ENCODE measurements at regions not wholly inside any gene's neighbourhood (a gene's known extent, or its start where the extent isn't known, plus 50 kb on each side); places are given as distances from the start of the nearest gene placed in this dataset.

- no peak for DNase-seq (ENCODE audit: low spot score)
- FAIRE-seq = no peak
These were observed 289.1 kb downstream of the TGFB2 start for GRCh38 chr1:218634212-218634611.

DNA sequence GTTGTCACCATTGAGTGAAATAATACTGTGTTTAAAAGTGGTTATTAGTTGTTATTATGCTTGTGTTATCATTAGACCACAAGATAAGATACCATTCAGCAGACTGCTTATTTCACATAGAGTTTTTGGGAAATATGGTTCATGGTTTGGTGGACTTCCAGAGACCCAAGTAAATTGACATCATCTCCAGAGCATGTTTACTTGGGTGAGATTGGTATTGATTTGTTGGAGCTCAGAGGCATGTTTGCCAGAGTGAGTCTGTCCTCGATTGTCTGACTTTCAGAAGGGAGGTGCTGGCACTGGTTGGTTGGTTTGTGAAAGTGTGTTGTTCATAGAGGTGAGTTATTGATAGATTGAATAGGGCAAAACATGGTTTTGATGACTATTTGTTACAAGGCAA, 291.4 kb downstream of the TGFB2 start:
- FAIRE-seq (no peak), DNase-seq (ENCODE audit: low spot score) (no peak)

DNA sequence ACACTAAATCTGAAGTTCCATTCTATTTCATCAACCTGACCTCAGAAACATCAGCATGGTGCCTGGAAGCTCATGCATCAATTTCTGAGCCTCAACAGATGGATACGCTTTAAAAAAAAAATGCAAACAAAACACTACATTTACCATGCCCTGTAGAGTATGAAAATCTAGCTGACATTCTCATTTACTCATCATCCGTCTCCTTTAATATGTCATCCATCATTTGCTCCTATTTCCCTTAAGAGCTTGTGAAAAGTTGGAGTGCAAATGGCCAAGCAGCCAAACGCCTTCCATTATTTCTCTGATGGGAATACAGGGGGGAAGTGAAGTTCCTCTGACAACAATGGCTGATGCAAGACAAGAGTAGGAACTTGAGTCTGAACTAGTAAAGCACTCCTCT, 295.0 kb downstream of the TGFB2 start:
- FAIRE-seq = no peak
- DNase-seq (ENCODE audit: low spot score) = no peak

GRCh38 chr1:218642033-218642948, 297.2 kb downstream of the TGFB2 start:
- FAIRE-seq = no peak
- no peak for DNase-seq (ENCODE audit: low spot score)

DNA sequence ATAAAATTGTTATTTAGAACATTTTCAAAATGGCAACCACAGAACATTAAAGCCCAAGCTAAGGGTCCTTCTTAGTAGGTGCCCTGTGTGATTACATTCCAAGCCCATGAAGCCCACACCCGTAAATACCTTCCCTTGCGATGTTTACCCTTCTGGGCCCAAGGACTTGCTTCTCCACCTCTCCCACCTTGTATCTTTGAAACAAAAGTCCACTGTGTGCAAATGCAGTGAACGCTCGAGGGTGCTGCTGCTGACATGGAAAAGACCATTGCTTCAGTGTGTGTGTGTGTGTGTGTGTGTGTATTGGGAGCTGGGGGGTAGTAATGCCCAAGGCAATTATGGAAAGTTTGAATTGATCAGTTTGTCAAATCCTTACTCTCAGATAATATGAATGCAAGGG, 298.1 kb downstream of the TGFB2 start:
- DNase-seq (ENCODE audit: low spot score) (no peak), FAIRE-seq (no peak)

DNA sequence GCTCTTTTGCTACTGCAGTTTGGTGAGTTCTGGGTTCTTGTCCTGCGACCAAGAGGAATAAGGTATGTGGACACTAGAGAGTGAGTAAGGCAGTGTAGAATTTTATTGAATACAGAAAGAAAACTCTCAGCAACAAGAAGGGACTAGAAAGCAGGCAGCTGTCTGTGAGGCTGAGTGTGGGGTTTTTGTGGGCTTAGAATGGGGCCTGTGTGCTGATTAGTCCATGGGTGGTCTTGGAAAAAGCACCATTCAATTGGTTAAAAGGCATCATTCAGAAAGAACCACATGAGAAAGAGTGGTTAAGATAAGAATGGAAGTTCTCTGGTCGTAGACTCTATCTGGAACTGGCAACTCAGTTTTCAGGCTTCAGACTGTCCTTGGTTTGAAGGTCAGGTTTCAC, 298.8 kb downstream of the TGFB2 start:
- DNase-seq (ENCODE audit: low spot score) = no peak
- no peak for FAIRE-seq

DNA sequence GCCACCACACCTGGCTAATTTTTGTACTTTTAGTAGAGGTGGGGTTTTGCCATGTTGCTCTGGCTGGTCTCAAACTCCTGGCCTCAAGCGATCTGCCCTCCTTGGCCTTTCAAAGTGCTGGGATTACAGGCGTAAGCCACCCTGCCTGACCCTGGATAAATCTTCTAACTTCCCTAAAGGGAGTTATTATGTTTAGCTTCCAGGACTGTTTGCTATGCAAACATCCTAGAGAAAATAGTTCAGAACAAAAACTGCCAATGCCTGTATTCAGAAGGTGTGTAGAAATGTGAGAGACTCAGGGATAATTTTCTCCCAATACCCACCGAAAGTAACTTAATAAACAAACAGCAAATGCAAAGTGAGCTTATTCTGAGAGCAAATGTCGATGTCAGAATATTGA, 301.2 kb downstream of the TGFB2 start:
- no peak for DNase-seq (ENCODE audit: low spot score)
- FAIRE-seq = no peak

DNA sequence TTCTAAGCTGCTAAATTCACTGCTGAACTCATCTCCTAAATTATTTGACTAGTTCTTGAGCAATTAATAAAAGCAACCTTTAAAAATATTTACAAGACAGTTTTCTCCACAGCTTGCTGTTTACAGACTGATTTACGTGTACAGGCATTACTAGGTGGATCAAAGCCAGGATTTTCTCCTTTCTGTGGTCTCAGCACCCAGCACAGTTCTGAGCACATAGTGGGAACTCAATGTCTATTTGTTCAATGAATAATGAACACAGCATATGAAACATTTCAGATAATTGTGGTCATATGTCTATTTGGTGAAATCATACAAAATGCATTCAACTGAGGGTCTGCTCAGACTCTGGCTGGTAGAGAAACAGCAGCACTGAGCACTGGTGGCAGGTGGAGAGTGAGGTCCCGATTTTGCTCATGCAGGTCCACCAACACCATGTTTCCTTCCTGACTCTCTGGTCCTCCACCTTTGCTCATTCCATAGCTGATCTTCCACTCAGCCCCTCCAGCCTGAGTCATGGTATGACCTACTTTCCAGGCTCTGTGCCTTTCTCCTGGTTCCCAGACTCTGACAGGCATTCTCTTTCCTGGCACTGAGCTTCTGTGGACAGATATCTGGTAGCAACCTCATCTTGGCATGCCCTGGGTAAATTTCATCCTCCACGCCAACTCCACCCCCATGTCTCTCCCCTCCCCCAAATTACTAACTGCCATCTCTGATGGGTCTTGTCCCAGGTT, 311.3 kb downstream of the TGFB2 start:
- no peak for FAIRE-seq
- DNase-seq (ENCODE audit: low spot score) = peak; percentile 62

- no peak for DNase-seq (ENCODE audit: low spot score)
- FAIRE-seq = no peak
These were observed 313.1 kb downstream of the TGFB2 start for GRCh38 chr1:218658269-218658668.

GRCh38 chr1:218658899-218659298, 313.8 kb downstream of the TGFB2 start:
- peak; percentile 17 for FAIRE-seq
- peak; percentile 76 for DNase-seq (ENCODE audit: low spot score)

DNA sequence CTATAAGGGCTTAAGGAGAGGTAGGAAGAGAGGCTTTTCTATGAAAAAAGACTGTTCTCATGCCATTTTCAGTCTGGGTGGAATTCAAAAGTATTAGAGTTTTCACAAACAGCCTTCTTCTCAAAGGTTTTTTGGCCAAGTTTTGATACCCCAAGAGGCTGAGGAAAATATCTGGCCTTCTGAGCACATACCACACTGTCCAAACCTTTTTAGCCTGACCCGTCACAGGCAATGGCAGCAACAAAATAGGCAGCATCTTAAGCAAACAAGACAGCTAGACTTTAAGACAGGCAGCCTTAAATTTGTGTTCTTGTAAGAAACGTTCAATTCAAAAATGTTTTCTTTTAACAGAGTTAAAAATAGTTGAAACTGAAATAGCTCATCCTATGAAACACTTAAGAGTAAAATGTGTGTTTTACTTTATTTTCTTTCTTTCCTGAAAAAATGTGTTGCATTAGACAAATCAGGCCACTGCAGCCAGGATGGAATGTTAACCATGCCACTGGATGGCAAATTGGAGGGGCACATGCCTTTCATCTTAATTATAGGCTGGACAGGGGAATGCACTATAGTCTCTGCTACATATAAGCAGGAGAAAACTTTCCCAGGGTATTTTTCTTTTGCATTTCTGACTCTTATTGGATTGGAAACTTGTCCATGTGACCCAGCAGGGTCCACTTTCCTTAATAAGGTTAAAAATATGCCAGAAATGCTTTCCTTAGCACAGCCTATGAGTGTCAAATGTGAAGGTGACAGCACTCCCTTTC, 315.0 kb downstream of the TGFB2 start:
- FAIRE-seq = no peak

GRCh38 chr1:218660678-218661053, 315.5 kb downstream of the TGFB2 start:
- peak; percentile 66 for DNase-seq (ENCODE audit: low spot score)
- peak; percentile 91 for FAIRE-seq

More for the DNA sequence above, 315.0 kb downstream of the TGFB2 start:
- DNase-seq (ENCODE audit: low spot score) = no peak

- no peak for DNase-seq (ENCODE audit: low spot score)
- no peak for FAIRE-seq
These were observed 316.3 kb downstream of the TGFB2 start for GRCh38 chr1:218661411-218661810.

- FAIRE-seq (no peak), DNase-seq (ENCODE audit: low spot score) (peak; percentile 36)
These were observed 319.4 kb downstream of the TGFB2 start for GRCh38 chr1:218664385-218665170.

GRCh38 chr1:218665221-218665620, 320.1 kb downstream of the TGFB2 start:
- DNase-seq (ENCODE audit: low spot score) (peak; percentile 54), FAIRE-seq (peak; percentile 35)

DNA sequence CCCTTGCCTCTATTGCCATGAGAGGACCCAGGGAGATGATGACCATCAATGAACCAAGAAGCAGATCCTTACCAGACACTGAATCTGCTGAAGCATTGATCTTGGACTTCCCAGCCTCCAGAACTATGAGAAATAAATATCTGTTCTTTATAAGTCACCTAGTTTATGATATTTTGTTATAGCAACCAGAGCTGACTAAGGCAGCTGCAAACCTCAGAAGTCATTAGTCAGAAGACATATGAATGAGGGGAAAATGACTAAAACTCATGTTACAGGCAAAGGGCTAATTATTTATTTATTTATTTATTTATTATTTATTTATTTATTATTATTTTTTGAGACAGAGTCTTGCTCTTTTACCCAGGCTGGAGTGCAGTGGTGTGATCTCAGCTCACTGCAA, 321.1 kb downstream of the TGFB2 start:
- no peak for DNase-seq (ENCODE audit: low spot score)
- FAIRE-seq = no peak

- FAIRE-seq (no peak), DNase-seq (ENCODE audit: low spot score) (no peak)
These were observed 322.8 kb downstream of the TGFB2 start for GRCh38 chr1:218667781-218668516.

DNA sequence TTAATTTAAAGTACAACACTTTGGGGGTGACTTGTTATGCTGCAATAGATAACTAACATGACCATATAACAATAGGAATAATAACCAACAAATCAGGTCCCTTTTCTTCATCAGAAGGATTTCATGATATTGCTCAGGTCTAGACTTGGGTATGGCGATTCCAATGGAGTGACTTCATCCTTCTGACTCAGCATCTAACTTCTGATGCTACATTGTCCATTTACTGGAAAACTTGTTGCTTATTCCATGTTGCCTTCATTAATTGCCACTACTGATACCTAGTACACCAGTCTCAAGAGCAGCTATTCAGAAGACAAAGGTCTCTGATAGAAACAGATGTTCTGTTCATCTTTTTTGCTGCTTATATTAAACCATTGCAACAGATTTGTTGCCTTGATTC, 324.3 kb downstream of the TGFB2 start:
- DNase-seq (ENCODE audit: low spot score) = no peak
- no peak for FAIRE-seq

DNA sequence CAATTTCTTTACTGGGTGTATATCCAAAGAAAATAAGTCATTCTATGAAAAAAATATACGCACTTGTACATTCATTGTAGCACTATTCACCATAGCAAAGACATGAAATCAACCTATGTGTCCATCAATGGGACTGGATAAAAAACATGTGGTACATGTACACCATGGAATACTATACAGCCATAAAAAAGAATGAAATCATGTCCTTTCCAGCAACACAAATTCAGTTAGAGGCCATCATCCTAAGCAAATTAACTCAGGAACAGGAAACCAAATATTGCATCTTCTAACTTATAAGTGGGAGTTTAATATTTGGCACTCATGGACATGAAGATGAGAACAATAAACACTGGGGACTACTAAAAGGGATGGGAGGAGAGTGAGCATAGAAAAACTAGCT, 325.7 kb downstream of the TGFB2 start:
- FAIRE-seq (no peak), DNase-seq (ENCODE audit: low spot score) (no peak)

DNA sequence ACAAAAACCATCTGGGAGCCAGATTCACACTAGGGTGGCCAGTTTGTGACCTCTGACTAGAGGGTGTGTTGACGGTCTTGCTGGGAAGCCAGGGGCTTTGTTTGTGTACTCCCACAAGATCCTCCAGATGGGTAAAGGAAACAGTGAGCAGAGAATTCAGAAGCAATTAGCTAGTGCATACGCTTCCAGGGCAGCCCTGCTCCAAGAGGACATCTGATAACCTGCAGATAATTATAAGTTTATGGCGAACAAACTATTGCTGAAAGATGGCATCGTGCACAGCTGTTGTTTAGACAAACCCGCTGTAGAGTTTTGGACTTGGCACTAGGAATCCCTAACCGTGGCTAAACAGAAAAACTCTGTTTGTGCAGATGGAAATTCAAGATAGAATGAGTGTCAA, 326.4 kb downstream of the TGFB2 start:
- FAIRE-seq (no peak), DNase-seq (ENCODE audit: low spot score) (no peak)

Measured in urothelium cell line (cell line).